Ishikawa (cell line): ENCODE measurements at regions not wholly inside any gene's neighbourhood (a gene's known extent, or its start where the extent isn't known, plus 50 kb on each side); places are given as distances from the start of the nearest gene placed in this dataset.

Experiments
- CEBPB ChIP-seq: IDR thresholded peaks from 2 replicates; pipeline ENCODE4 v1.6.1; 2012
- CREB1 ChIP-seq: IDR thresholded peaks from 2 replicates; pipeline ENCODE4 v1.6.1; 2012; ENCODE audit warnings: low read depth
- EGR1 ChIP-seq: IDR thresholded peaks from 2 replicates; pipeline ENCODE4 v1.6.1; 2012
- EP300 ChIP-seq: IDR thresholded peaks from 2 replicates; pipeline ENCODE4 v1.6.1; 2012; ENCODE audit warnings: borderline replicate concordance
- FOXM1 ChIP-seq: IDR thresholded peaks from 2 replicates; pipeline ENCODE4 v1.6.1; 2012; ENCODE audit warnings: low read depth, borderline replicate concordance
- NFIC ChIP-seq: IDR thresholded peaks from 2 replicates; pipeline ENCODE4 v1.6.1; 2012
- RAD21 ChIP-seq: IDR thresholded peaks from 2 replicates; pipeline ENCODE4 v1.6.1; 2012; ENCODE audit warnings: low read depth
- TAF1 ChIP-seq: IDR thresholded peaks from 2 replicates; pipeline ENCODE4 v1.6.1; 2012; ENCODE audit warnings: low read depth, mild to moderate bottlenecking
- TCF12 ChIP-seq: IDR thresholded peaks from 2 replicates; pipeline ENCODE4 v1.6.1; 2012; ENCODE audit warnings: low read depth
- TEAD4 ChIP-seq: IDR thresholded peaks from 2 replicates; pipeline ENCODE4 v1.6.1; 2012
- YY1 ChIP-seq: IDR thresholded peaks from 2 replicates; pipeline ENCODE4 v1.6.1; 2012; ENCODE audit warnings: low read depth
- ZBTB7A ChIP-seq: IDR thresholded peaks from 2 replicates; pipeline ENCODE4 v1.6.1; 2012; ENCODE audit warnings: low read depth
- TF ChIP-seq, protein P1 (sequence below): IDR thresholded peaks from 2 replicates; pipeline ENCODE4 v1.6.1; 2012
- TF ChIP-seq, protein P2 (sequence below): IDR thresholded peaks from 2 replicates; pipeline ENCODE4 v1.6.1; 2012
- TF ChIP-seq, protein P3 (sequence below): IDR thresholded peaks from 2 replicates; pipeline ENCODE4 v1.6.1; 2012; ENCODE audit warnings: low read depth, mild to moderate bottlenecking

DNA sequence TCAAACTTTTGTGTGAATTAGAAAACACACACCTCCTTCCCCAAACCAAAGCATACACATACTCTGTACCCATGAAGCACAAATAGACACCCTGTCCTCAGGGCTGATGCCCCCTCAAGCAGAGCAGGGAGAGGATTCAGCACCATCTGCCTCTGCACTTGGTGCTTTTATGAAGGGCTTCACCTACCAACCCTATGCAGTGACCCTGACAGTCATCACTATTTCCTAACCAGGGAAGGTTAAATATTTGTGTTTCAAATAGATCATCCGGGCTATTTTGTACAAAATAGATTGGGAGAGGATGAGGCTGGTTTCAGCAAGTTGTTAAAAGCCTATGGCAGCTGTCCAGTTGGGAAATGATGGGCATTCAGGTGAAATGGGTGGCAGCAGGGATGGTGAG, 396.2 kb downstream of the ZSWIM6 start:
- TF ChIP-seq EP300 (no peak), TCF12 (no peak), CREB1 (no peak)
- TF ChIP-seq, protein P1, sequence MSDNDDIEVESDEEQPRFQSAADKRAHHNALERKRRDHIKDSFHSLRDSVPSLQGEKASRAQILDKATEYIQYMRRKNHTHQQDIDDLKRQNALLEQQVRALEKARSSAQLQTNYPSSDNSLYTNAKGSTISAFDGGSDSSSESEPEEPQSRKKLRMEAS, result no peak

DNA sequence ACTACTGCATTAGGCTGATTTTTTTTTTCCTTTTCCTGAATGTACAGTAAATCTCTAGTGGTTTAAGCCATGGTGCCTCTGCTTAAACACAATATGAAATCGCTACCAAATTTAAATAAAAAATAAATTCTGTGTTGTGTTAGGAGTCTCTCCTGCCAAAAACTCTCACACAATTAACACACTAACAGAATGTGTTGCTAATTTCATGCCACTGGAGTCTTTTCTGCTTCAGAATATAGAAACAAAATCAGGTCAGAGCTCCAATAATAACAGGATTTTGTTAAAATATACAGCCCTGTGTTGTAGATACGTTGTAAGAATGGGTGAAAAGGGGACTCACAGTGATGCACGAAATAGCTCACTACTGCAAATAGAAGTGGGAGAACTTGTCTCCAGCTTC, 398.8 kb downstream of the ZSWIM6 start:
- TF ChIP-seq ZBTB7A (no peak), EP300 (no peak), TAF1 (no peak), YY1 (no peak), NFIC (no peak), FOXM1 (no peak)

DNA sequence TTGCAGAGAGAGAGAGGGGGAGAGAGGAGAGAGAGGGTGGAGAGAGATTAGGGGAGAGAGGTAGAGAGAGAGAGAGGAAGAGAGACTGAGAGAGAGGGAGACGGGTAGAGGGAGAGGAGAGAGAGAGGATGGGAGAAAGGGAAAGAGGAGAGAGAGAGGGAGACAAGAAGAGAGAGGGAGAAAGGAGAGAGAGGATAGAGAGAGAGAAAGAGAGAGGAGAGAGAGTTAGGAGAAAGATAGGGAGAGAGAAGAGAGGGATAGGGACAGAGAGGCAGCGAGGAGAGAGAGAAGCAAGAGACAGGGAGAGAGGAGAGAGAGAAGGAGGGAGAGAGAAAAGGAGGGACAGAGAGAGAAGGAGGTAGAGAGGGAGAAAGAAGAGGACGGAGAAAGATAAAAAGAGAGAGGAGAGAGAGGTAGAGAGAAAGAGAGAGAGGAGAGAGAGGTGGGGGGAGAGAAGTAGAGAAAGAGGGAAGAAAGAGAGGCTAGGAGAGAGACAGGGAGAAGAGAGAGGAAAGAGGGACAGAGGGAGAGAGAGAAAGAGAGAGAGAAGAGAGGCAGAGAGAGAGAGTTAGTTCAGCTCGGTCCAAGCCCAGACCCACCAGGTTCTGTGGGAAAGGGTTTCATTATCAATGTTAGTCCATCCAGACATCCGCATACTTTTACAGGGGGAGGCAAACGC, 399.3 kb downstream of the ZSWIM6 start:
- TF ChIP-seq YY1 (no peak), TAF1 (no peak), EGR1 (no peak), NFIC (no peak), CREB1 (no peak), EP300 (no peak), RAD21 (no peak), TEAD4 (no peak), CEBPB (no peak), ZBTB7A (no peak), FOXM1 (no peak), TCF12 (no peak)
- TF ChIP-seq, protein P1, result no peak
- TF ChIP-seq, protein P2, sequence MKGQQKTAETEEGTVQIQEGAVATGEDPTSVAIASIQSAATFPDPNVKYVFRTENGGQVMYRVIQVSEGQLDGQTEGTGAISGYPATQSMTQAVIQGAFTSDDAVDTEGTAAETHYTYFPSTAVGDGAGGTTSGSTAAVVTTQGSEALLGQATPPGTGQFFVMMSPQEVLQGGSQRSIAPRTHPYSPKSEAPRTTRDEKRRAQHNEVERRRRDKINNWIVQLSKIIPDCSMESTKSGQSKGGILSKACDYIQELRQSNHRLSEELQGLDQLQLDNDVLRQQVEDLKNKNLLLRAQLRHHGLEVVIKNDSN, result no peak
- TF ChIP-seq, protein P3, sequence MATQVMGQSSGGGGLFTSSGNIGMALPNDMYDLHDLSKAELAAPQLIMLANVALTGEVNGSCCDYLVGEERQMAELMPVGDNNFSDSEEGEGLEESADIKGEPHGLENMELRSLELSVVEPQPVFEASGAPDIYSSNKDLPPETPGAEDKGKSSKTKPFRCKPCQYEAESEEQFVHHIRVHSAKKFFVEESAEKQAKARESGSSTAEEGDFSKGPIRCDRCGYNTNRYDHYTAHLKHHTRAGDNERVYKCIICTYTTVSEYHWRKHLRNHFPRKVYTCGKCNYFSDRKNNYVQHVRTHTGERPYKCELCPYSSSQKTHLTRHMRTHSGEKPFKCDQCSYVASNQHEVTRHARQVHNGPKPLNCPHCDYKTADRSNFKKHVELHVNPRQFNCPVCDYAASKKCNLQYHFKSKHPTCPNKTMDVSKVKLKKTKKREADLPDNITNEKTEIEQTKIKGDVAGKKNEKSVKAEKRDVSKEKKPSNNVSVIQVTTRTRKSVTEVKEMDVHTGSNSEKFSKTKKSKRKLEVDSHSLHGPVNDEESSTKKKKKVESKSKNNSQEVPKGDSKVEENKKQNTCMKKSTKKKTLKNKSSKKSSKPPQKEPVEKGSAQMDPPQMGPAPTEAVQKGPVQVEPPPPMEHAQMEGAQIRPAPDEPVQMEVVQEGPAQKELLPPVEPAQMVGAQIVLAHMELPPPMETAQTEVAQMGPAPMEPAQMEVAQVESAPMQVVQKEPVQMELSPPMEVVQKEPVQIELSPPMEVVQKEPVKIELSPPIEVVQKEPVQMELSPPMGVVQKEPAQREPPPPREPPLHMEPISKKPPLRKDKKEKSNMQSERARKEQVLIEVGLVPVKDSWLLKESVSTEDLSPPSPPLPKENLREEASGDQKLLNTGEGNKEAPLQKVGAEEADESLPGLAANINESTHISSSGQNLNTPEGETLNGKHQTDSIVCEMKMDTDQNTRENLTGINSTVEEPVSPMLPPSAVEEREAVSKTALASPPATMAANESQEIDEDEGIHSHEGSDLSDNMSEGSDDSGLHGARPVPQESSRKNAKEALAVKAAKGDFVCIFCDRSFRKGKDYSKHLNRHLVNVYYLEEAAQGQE, result no peak

DNA sequence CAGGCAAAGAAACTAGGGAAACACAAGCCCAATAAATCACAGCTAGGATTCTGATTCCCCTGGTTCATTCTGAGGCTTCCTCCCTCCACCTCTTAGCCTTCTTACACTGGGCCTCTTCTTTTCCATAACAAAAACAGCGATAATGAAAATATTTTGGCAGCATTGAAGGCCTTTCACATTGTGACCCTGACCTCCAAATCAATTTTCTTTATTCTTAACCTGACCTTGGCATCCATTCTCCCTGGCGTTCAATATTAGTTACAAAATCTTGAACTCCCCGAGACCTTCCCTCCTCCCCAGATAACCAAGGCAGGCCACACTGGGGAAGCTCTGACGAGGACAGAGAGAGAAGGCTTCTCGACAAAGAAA, 399.9 kb downstream of the ZSWIM6 start:
- TF ChIP-seq, protein P1, result no peak
- TF ChIP-seq TAF1 (no peak), EGR1 (no peak), TCF12 (no peak), TEAD4 (no peak), RAD21 (no peak), EP300 (no peak), ZBTB7A (no peak), CEBPB (no peak), FOXM1 (no peak), CREB1 (no peak), YY1 (no peak), NFIC (no peak)
- TF ChIP-seq, protein P3, result no peak
- TF ChIP-seq, protein P2, result no peak

DNA sequence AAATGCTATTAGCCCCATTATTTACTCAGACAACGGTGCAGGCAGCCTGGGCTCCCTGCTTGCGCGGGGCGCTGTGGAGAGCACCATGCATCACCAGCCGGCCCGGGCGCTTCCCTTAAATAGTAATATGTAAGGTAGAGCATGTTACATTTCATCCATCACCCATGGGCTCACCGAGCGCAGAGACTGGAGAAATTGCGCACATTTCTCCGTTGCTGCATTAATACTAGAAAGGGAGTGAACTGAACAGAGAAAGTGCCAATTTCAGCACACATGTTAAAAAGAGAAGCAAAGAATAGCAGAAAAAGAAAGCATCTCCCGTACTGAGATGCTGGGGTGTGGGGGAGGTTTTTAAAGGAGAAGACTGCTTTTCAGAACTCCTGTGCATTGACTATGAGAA, 400.3 kb downstream of the ZSWIM6 start:
- no peak for TF ChIP-seq EGR1
- TF ChIP-seq, protein P3, result no peak
- no peak for TF ChIP-seq CREB1
- no peak for TF ChIP-seq NFIC
- TF ChIP-seq, protein P2, result no peak
- TF ChIP-seq, protein P1, result no peak
- no peak for TF ChIP-seq TCF12
- no peak for TF ChIP-seq TAF1
- TF ChIP-seq FOXM1, result no peak
- TF ChIP-seq TEAD4, result no peak
- no peak for TF ChIP-seq ZBTB7A
- no peak for TF ChIP-seq CEBPB
- no peak for TF ChIP-seq RAD21
